Ramos (cell line): ENCODE measurements at regions not wholly inside any gene's neighbourhood (a gene's known extent, or its start where the extent isn't known, plus 50 kb on each side); places are given as distances from the start of the nearest gene placed in this dataset.

ENCODE experiments used
- in situ Hi-C: fragments of 300-500 bp; cut with MboI; formaldehyde crosslinking; loops from one replicate; pipeline ENCODE4 v1.14.3; 2022; ENCODE audit warnings: low sequenced_read_pairs; ENCODE audit not compliant: unreplicated experiment

GRCh38 chr12:92458996-92459395 is 243.8 kb upstream of the PLEKHG7 start:
- in situ Hi-C loops, result no loop called here

GRCh38 chr12:92457458-92458180 is 245.2 kb upstream of the PLEKHG7 start:
- in situ Hi-C loops, result no loop called here

- in situ Hi-C loops, result no loop called here
These were observed 250.0 kb upstream of the PLEKHG7 start for GRCh38 chr12:92452763-92453162.

- in situ Hi-C loops, result no loop called here
These were observed 256.7 kb upstream of the PLEKHG7 start for GRCh38 chr12:92446083-92446460.

GRCh38 chr12:92445253-92446082 is 257.3 kb upstream of the PLEKHG7 start:
- in situ Hi-C loops, result no loop called here

GRCh38 chr12:92444763-92445162 is 258.0 kb upstream of the PLEKHG7 start:
- in situ Hi-C loops, result no loop called here

GRCh38 chr12:92442782-92443181 is 260.0 kb upstream of the PLEKHG7 start:
- in situ Hi-C loops, result no loop called here

GRCh38 chr12:92440072-92440471 is 262.7 kb upstream of the PLEKHG7 start:
- in situ Hi-C loops, result no loop called here

GRCh38 chr12:92439420-92439805 is 263.4 kb upstream of the PLEKHG7 start:
- in situ Hi-C loops, result no loop called here

- in situ Hi-C loops, result no loop called here
These were observed 264.0 kb upstream of the PLEKHG7 start for GRCh38 chr12:92438641-92439419.

- in situ Hi-C loops, result no loop called here
These were observed 265.3 kb upstream of the PLEKHG7 start for GRCh38 chr12:92437452-92437851.

GRCh38 chr12:92436856-92437255 is 265.9 kb upstream of the PLEKHG7 start:
- in situ Hi-C loops, result no loop called here

- in situ Hi-C loops, result no loop called here
These were observed 268.2 kb upstream of the PLEKHG7 start for GRCh38 chr12:92434607-92435025.

- in situ Hi-C loops, result no loop called here
These were observed 269.9 kb upstream of the PLEKHG7 start for GRCh38 chr12:92432724-92433441.

GRCh38 chr12:92431146-92431545 is 271.6 kb upstream of the PLEKHG7 start:
- in situ Hi-C loops, result no loop called here

GRCh38 chr12:92426332-92426731 is 276.5 kb upstream of the PLEKHG7 start:
- in situ Hi-C loops, result no loop called here

- in situ Hi-C loops, result no loop called here
These were observed 277.6 kb upstream of the PLEKHG7 start for GRCh38 chr12:92425165-92425564.

GRCh38 chr12:92424338-92424737 is 278.5 kb upstream of the PLEKHG7 start:
- in situ Hi-C loops, result loop anchor here (25.0 kb wide), 1 partner anchor 612 kb away; no protein-coding TSS in a partner anchor

- in situ Hi-C loops, result loop anchor here (25.0 kb wide), 1 partner anchor 609 kb away; no protein-coding TSS in a partner anchor
These were observed 276.1 kb upstream of the BTG1 start for GRCh38 chr12:92421701-92422100.

- in situ Hi-C loops, result loop anchor here (25.0 kb wide), 1 partner anchor 609 kb away; no protein-coding TSS in a partner anchor
These were observed 275.4 kb upstream of the BTG1 start for GRCh38 chr12:92421042-92421441.
